Neuron (in vitro differentiated cells): ENCODE measurements at regions not wholly inside any gene's neighbourhood (a gene's known extent, or its start where the extent isn't known, plus 50 kb on each side); places are given as distances from the start of the nearest gene placed in this dataset.

Experiments
- H2AFZ ChIP-seq: one replicate; pipeline ENCODE4 v1.6.1; 2013; ENCODE audit warnings: low read depth, mild to moderate bottlenecking, inconsistent platforms, low read length, moderate library complexity
- H3K27me3 ChIP-seq: one replicate; pipeline ENCODE4 v1.6.1; 2013; ENCODE audit warnings: low read length; ENCODE audit not compliant: insufficient read depth
- H3K36me3 ChIP-seq: one replicate; pipeline ENCODE4 v1.6.1; 2013; ENCODE audit warnings: low read length; ENCODE audit not compliant: insufficient read depth
- H3K4me1 ChIP-seq: one replicate; pipeline ENCODE4 v1.6.1; 2013; ENCODE audit warnings: low read length; ENCODE audit not compliant: insufficient read depth
- H3K4me3 ChIP-seq: 2 replicates; pipeline ENCODE4 v1.5.1; 2013; ENCODE audit warnings: mild to moderate bottlenecking, low read length, moderate library complexity
- H3K9me3 ChIP-seq: one replicate; pipeline ENCODE4 v1.6.1; 2013; ENCODE audit warnings: low read length

DNA sequence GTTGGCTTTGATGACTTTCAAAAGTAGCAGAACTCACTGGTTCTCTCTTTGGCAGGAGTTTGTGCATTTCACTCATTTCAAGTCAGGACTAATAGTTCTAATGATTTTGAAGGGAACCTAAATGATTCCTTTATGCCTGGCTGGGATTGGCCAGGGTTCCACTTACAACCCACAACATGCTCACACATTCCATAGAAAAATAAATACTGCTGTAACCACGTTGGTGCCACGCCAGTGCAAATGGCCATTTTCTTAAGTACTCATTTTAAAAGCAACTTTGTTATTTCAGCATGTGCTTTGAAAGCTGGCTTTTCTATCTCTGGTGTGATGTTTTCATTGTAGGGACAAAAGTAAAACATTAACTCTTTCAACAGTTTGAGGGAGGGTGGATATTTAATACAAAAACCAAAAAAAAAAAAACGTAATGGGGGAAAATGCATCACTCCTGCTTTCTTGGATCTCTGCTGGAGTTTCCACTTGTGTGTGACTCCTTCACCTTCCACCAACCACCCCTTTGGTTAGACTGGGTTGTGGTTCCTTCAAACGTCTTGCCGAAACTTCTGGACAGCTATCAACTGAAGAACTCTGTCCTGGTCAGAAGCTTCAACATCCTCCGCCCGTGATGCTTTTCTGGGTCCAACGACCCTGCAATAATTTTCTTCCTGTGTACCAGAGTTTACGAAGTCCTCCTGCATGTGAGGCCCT, 300.4 kb upstream of the RUNX1 start:
- no peak overlapping the region for H2AFZ ChIP-seq
- H3K4me3 ChIP-seq: no peak overlapping the region
- H3K4me1 ChIP-seq: peaks cover 9% of the 10 kb centered on the region
- H3K9me3 ChIP-seq: no peaks in the 10 kb centered on the region
- no peaks in the 10 kb centered on the region for H3K27me3 ChIP-seq
- no peaks in the 10 kb centered on the region for H3K36me3 ChIP-seq

DNA sequence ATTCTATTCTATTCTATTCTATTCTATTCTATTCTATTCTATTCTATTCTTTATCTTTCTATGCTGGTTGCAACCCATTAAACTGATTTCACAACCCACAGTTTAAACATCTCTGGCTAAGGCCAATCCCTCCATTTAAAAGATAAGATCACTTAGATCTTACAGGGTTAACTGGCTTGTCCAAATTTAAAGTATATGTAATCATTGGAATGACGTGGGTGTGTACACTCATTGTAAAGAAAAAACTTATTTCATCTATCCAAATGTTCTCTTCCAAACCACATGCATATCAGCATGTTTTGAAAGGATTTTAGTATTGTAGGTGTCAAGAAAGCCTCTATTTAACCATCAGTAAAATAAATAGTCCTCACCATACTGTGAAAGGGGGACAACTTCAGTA, 299.6 kb upstream of the RUNX1 start:
- Histone ChIP-seq H3K4me1 (peaks cover 9% of the 10 kb centered on the region), H3K27me3 (no peaks in the 10 kb centered on the region), H3K36me3 (no peaks in the 10 kb centered on the region), H3K9me3 (no peaks in the 10 kb centered on the region), H2AFZ (no peak overlapping the region), H3K4me3 (no peak overlapping the region)

DNA sequence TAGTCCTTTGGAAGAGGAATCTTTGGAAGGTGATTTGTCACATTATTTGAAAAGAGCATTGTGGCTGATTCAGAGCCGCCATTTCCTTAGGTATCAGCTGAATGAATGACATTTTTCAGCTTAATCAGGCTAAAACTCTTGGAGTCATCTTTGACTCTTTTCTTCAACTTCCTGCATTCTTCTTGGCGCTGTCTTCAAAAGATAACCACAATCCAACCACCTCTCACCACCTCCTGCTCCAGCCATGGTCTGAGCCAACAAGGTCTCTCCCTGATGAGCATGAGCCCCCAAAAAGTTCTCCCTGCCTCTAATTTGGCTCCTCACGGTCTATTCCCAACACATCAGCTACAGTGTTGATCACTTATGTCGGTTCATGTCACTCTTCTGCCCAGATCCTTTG, 297.6 kb upstream of the RUNX1 start:
- H2AFZ ChIP-seq: no peak overlapping the region
- H3K27me3 ChIP-seq: no peaks in the 10 kb centered on the region
- H3K9me3 ChIP-seq: no peaks in the 10 kb centered on the region
- peaks cover 8% of the 10 kb centered on the region for H3K4me1 ChIP-seq
- H3K36me3 ChIP-seq: no peaks in the 10 kb centered on the region
- no peak overlapping the region for H3K4me3 ChIP-seq

DNA sequence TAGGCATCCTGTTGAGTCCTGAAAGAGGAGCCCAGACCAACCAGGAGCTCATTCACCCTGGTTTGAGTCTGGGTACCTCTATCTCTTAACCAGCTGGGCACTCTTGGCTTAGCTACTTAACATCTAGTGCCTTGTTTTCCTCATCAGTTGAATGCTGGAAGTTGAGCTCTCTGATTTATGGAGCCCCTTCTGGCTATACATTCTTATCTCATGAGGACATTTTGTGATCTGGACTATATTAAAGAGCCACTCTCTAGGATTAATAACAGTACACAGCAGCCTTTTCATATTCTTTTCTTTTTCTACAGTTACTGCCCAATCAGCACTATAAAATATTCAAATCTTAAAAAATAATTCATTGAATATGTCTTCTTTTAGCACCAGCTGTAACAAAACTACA, 296.9 kb upstream of the RUNX1 start:
- no peaks in the 10 kb centered on the region for H3K36me3 ChIP-seq
- no peaks in the 10 kb centered on the region for H3K27me3 ChIP-seq
- no peak overlapping the region for H2AFZ ChIP-seq
- no peak overlapping the region for H3K4me3 ChIP-seq
- H3K4me1 ChIP-seq: peaks cover 1% of the 10 kb centered on the region
- no peaks in the 10 kb centered on the region for H3K9me3 ChIP-seq

DNA sequence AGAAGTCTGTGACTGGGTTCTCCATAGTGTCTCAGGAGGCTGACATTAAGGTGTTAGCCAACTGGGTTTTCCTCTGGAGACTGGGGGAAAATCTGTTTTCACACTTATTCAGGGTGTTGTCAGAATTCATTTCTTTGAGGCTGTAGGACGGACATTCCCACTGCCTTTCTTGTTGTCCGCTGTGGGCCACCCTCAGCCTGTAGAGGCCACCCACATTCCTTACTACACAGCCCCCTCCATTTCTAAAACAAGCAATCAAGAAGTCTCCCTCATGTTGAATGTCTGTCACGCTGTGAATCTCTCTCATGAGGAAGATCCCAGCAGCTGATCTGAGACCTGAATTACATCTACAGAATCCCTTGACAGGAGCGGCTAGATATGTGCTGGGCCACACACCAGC, 295.5 kb upstream of the RUNX1 start:
- no peaks in the 10 kb centered on the region for H3K9me3 ChIP-seq
- H3K27me3 ChIP-seq: no peaks in the 10 kb centered on the region
- H2AFZ ChIP-seq: no peak overlapping the region
- no peak overlapping the region for H3K4me3 ChIP-seq
- H3K4me1 ChIP-seq: no peaks in the 10 kb centered on the region
- no peaks in the 10 kb centered on the region for H3K36me3 ChIP-seq

DNA sequence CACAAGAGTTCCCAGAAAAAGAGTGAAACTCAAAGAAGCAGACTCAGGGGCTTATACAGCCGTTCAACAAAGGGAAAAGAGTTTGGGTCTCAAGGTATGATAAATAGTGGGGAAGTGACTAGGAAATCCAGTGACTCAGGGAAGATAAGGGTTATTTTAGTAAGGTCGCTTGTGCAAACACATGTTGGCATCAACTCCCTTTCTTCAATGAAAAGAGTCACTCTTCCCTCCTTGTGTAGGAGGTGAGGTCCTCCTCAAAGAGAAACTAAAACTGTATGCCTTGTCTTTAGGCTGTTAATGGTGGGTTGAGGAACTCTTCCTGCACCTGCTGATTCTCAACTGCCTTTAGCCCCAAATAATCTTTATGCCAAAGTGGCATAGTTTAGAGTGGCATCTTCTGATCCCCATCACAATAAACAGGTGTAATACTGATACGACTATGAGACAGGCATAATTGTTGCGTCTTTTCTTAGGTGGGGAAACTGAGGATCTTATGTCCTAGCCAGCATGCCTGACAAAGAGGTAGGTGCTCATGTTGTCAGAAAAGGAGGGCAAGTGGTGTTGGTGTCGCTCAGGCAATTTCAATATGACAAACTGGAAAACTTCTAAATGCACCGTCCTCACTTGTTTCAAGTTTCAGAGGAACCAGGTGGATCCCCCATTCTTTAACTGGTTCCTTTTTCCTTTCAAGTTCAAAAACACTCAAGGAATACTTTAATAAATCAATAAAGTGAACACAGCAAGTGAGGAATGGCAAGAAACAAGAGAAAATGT, 294.1 kb upstream of the RUNX1 start:
- Histone ChIP-seq H3K4me1 (no peaks in the 10 kb centered on the region), H3K36me3 (no peaks in the 10 kb centered on the region), H2AFZ (no peak overlapping the region), H3K4me3 (no peak overlapping the region), H3K9me3 (no peaks in the 10 kb centered on the region), H3K27me3 (no peaks in the 10 kb centered on the region)

DNA sequence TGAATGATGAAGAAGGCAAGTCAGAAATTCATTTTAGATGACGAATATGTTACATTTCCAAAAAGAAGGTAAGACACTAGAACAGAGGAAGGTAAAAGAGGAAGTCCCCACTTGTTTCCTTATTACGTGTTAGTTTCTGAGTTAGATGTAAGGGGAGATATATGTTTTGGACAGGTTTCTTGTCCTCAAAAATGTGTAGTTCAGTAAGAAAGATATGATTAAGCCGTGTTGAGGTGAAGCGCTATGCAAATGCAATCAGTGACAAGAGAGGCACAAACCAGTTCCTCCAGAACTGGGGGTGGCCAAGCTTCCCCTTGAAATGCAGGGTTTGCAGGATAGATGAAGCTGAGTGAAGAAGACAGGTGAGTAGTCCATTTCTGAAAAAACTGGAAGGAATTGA, 293.3 kb upstream of the RUNX1 start:
- H3K4me3 ChIP-seq: no peak overlapping the region
- no peaks in the 10 kb centered on the region for H3K27me3 ChIP-seq
- H3K4me1 ChIP-seq: no peaks in the 10 kb centered on the region
- H3K36me3 ChIP-seq: no peaks in the 10 kb centered on the region
- no peaks in the 10 kb centered on the region for H3K9me3 ChIP-seq
- no peak overlapping the region for H2AFZ ChIP-seq

DNA sequence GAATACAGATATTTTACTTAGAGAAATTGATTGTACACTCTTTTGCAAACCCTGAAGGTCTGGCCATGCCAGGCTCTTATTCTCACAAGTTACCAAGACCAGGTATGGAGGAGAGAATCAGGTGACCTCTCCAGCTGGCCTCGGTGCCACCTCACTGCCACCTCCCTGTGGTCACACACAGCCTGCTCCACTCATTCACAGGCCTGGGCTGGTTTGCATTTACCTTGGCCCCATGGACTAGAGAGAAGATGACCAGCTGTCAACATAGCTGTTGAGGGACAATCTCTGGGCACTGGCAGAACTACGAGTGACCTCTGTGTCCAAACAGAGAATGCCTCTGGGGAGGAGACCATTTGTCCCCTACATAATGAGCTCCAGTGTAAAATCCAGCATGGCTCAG, 291.2 kb upstream of the RUNX1 start:
- H3K9me3 ChIP-seq: no peaks in the 10 kb centered on the region
- H3K27me3 ChIP-seq: no peaks in the 10 kb centered on the region
- H3K36me3 ChIP-seq: no peaks in the 10 kb centered on the region
- no peak overlapping the region for H2AFZ ChIP-seq
- no peaks in the 10 kb centered on the region for H3K4me1 ChIP-seq
- H3K4me3 ChIP-seq: no peak overlapping the region

DNA sequence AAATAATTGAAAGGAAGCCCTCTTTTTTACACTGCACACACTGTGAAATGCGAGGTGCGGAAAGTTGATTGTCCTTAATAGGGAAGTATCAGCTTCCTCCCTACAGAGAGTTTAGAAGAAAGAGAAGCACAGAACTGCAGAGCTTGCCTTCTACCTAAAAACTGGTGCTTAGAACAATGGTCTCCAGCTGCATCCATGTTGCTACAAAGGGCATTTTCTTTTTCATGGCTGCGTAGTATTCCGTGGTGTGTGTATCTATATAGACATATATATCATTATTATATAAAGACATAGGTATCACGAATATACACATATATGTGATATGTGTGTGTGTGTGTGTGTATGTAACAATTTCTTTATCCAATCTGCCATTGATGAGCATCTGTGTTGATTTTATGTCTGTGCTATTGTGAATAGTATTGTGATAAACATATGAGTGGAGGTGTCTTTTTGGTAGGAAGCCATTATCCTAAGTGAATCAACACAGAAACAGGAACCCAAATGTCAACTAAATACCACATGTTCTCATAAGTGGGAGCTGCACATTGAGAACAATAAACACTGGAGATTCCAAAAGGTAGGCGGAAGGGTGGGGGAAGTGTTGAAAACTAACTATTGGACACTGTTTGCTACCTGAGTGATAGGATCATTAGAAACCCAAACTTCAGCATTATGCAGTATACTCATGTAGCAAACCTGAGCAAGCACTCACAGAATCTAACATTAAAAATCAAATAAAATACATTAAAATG, 290.0 kb upstream of the RUNX1 start:
- Histone ChIP-seq H3K27me3 (no peaks in the 10 kb centered on the region), H3K36me3 (no peaks in the 10 kb centered on the region), H3K9me3 (no peaks in the 10 kb centered on the region), H2AFZ (no peak overlapping the region), H3K4me1 (no peaks in the 10 kb centered on the region), H3K4me3 (no peak overlapping the region)

DNA sequence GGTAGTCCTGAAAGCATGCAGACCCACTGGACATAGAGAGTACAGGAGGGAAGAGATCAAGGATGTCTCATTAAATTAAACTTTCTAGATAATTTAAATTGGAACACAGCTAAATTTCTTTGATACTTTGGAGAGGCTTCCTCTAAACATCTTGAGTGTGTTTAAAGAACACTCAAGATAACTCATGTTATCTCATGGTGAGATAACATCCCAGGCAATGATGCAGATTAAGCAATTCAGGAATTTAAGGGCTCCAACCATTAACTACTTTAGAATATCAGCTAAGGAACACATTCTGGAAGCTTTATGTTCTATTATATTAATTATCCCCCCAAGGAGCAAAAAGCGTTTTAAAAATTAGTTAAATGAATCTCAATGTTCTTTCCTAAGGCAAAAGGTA, 289.2 kb upstream of the RUNX1 start:
- no peak overlapping the region for H2AFZ ChIP-seq
- H3K9me3 ChIP-seq: no peaks in the 10 kb centered on the region
- H3K4me3 ChIP-seq: no peak overlapping the region
- H3K4me1 ChIP-seq: no peaks in the 10 kb centered on the region
- H3K36me3 ChIP-seq: no peaks in the 10 kb centered on the region
- H3K27me3 ChIP-seq: no peaks in the 10 kb centered on the region

DNA sequence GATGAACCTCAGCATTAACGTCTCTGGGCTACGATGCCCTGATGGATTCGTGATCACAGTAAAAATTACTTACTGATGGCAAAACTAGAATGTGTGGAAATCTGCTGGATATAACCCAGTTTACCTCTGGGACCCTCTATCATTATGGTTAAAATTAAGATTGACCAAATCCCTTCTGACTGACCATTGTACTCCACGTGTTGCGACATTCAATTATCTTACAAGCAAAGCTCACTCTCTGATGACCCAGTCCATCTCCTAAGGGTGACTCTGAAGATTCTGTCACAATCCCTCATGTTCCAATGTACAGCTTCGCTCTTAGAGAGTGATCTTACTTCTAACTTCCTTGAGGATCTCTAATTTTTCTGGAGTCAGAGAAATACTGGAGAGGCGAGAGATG, 288.5 kb upstream of the RUNX1 start:
- H3K4me3 ChIP-seq: no peak overlapping the region
- H3K9me3 ChIP-seq: no peaks in the 10 kb centered on the region
- H3K27me3 ChIP-seq: no peaks in the 10 kb centered on the region
- H3K4me1 ChIP-seq: no peaks in the 10 kb centered on the region
- no peaks in the 10 kb centered on the region for H3K36me3 ChIP-seq
- H2AFZ ChIP-seq: no peak overlapping the region

DNA sequence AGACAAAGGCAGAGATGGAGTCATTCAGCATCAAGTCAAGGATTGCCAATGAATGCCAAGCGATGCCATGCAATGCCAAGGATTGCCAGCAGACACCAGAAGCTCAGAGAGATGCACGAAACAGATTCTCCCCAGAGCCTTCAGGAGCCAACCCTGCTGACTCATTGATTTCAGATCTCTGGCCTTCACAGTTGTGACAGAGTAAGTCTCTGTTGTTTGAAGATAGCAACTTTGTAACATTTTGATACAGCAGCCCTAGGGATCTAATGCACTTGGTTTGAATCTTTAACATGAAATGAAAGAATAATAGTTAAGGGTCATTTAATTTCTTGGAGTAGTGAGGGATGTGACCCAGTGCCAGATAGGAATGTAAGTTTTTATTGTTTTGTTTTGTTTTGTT, 287.4 kb upstream of the RUNX1 start:
- no peaks in the 10 kb centered on the region for H3K36me3 ChIP-seq
- H3K4me3 ChIP-seq: no peak overlapping the region
- no peaks in the 10 kb centered on the region for H3K9me3 ChIP-seq
- H3K27me3 ChIP-seq: no peaks in the 10 kb centered on the region
- no peak overlapping the region for H2AFZ ChIP-seq
- no peaks in the 10 kb centered on the region for H3K4me1 ChIP-seq

DNA sequence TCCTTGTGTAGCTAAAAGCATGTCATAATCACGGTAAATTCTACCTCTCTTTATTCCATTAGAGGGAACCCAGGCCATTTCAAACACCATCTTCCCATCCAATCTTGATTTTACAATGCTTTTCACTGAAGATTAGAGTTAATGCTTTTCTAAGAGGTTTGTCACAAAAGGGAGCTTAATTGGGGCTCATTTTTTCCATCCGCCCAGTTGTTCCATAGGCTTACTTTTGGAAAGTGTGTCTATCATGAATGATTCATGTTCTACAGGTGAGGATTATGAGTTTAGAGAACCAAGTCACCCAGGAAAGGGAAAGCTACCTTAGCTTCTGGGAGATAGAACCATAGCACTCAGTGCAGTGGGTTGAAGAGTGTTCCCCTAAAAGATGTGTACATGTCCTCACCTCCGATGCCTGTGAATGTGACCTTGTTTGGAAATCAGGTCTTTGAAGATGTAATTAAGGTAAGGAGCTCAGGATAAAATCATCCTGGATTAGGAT, 286.9 kb upstream of the RUNX1 start:
- no peaks in the 10 kb centered on the region for H3K27me3 ChIP-seq
- H2AFZ ChIP-seq: no peak overlapping the region
- H3K9me3 ChIP-seq: no peaks in the 10 kb centered on the region
- no peaks in the 10 kb centered on the region for H3K36me3 ChIP-seq
- no peak overlapping the region for H3K4me3 ChIP-seq
- H3K4me1 ChIP-seq: no peaks in the 10 kb centered on the region
